WTC11 (cell line): ENCODE measurements at regions not wholly inside any gene's neighbourhood (a gene's known extent, or its start where the extent isn't known, plus 50 kb on each side); places are given as distances from the start of the nearest gene placed in this dataset.

Experiments used
- ATAC-seq: fragments of 200-7000 bp; cut with Tn5 transposase; 2 replicates; pipeline ENCODE4 v1.10.0; 2021; ENCODE audit warnings: mild to moderate bottlenecking, moderate library complexity
- CTCF ChIA-PET: fragments of 300-600 bp; sonication (Branson Sonifier 250); formaldehyde crosslinking; loops from one replicate; lab custom pipeline; 2021; ENCODE audit warnings: antibody characterized with exemption; lab: Charles Lee
- POLR2A ChIA-PET: fragments of 350-600 bp; sonication (Branson Sonifier 250); formaldehyde crosslinking; loops from one replicate; lab custom pipeline; 2021; ENCODE audit warnings: antibody characterized with exemption; lab: Charles Lee
- DNase-seq: peaks from one replicate; pipeline ENCODE4 v3.0.0; 2021; ENCODE audit warnings: low spot score
- H3K27ac Mint-ChIP-seq: 2 replicates; pipeline ENCODE4 v1.8.0; 2021; ENCODE audit warnings: mixed read lengths
- H3K27me3 Mint-ChIP-seq: 2 replicates; pipeline ENCODE4 v1.8.0; 2021; ENCODE audit warnings: low read depth, mild to moderate bottlenecking, moderate library complexity, mixed read lengths
- H3K36me3 Mint-ChIP-seq: 2 replicates; pipeline ENCODE4 v1.8.0; 2021; ENCODE audit warnings: mixed read lengths
- H3K4me1 Mint-ChIP-seq: 2 replicates; pipeline ENCODE4 v1.8.0; 2022; ENCODE audit warnings: mixed read lengths
- H3K4me3 Mint-ChIP-seq: 2 replicates; pipeline ENCODE4 v1.8.0; 2021; ENCODE audit warnings: mild to moderate bottlenecking, moderate library complexity, mixed read lengths
- H3K9me3 Mint-ChIP-seq: 2 replicates; pipeline ENCODE4 v1.8.0; 2021; ENCODE audit warnings: mixed read lengths
- ATF1 ChIP-seq: sonication (generic); formaldehyde crosslinking; IDR thresholded peaks from 2 replicates; pipeline ENCODE4 v1.8.1; 2023; ENCODE audit warnings: mild to moderate bottlenecking, moderate library complexity, missing genetic modification reagents
- CBFB ChIP-seq: sonication (generic); formaldehyde crosslinking; IDR thresholded peaks from 2 replicates; pipeline ENCODE4 v1.8.1; 2022; ENCODE audit warnings: mild to moderate bottlenecking, low read depth, missing genetic modification reagents
- FOXP4 ChIP-seq: sonication (generic); formaldehyde crosslinking; IDR thresholded peaks from 2 replicates; pipeline ENCODE4 v1.8.0; 2022; ENCODE audit warnings: mild to moderate bottlenecking, missing genetic modification reagents
- MYBL2 ChIP-seq: sonication (generic); formaldehyde crosslinking; IDR thresholded peaks from 2 replicates; pipeline ENCODE4 v1.8.1; 2023; ENCODE audit warnings: mild to moderate bottlenecking, moderate library complexity, missing genetic modification reagents
- NFATC4 ChIP-seq: fragments of 250-450 bp; sonication (Bioruptor Pico); IDR thresholded peaks from 2 replicates; pipeline ENCODE4 v1.9.0; 2021; ENCODE audit warnings: mild to moderate bottlenecking
- RELA ChIP-seq: sonication (generic); formaldehyde crosslinking; IDR thresholded peaks from 2 replicates; pipeline ENCODE4 v1.8.1; 2022; ENCODE audit warnings: missing genetic modification reagents, mild to moderate bottlenecking, borderline replicate concordance
- RORB ChIP-seq: fragments of 250-450 bp; sonication (Bioruptor Pico); IDR thresholded peaks from 2 replicates; pipeline ENCODE4 v1.9.0; 2021; ENCODE audit warnings: mild to moderate bottlenecking
- SOX15 ChIP-seq: fragments of 250-450 bp; sonication (Bioruptor Pico); IDR thresholded peaks from 2 replicates; pipeline ENCODE4 v1.9.0; 2021; ENCODE audit warnings: mild to moderate bottlenecking
- TEAD4 ChIP-seq: sonication (generic); formaldehyde crosslinking; IDR thresholded peaks from 2 replicates; pipeline ENCODE4 v1.8.0; 2022; ENCODE audit warnings: mild to moderate bottlenecking, missing genetic modification reagents
- ZBTB21 ChIP-seq: sonication (generic); formaldehyde crosslinking; IDR thresholded peaks from 2 replicates; pipeline ENCODE4 v1.8.1; 2023; ENCODE audit warnings: mild to moderate bottlenecking, missing genetic modification reagents, borderline replicate concordance
- ZNF232 ChIP-seq: sonication (generic); formaldehyde crosslinking; IDR thresholded peaks from 2 replicates; pipeline ENCODE4 v1.8.0; 2022; ENCODE audit warnings: mild to moderate bottlenecking, missing genetic modification reagents
- ZNF396 ChIP-seq: fragments of 250-450 bp; sonication (Bioruptor Pico); IDR thresholded peaks from 2 replicates; pipeline ENCODE4 v1.8.0; 2021; ENCODE audit warnings: mild to moderate bottlenecking, moderate library complexity, borderline replicate concordance
- ZSCAN18 ChIP-seq: fragments of 250-450 bp; sonication (Bioruptor Pico); IDR thresholded peaks from 2 replicates; pipeline ENCODE4 v2.1.2; 2022; ENCODE audit warnings: mild to moderate bottlenecking, moderate library complexity
- TF ChIP-seq, protein P1 (sequence below): sonication (generic); formaldehyde crosslinking; IDR thresholded peaks from 2 replicates; pipeline ENCODE4 v1.8.1; 2023; ENCODE audit warnings: mild to moderate bottlenecking, moderate library complexity, missing genetic modification reagents

GRCh38 chr9:31808766-31809165, 575.7 kb upstream of the ACO1 start:
- POLR2A ChIA-PET = no interaction called here
- CTCF ChIA-PET = interaction anchor here (2.4 kb wide), 1 partner anchor 443 kb away, joined by 11 read pairs; no protein-coding TSS in a partner anchor
- Mint-ChIP-seq H3K27me3 (no peaks in the 10 kb centered on the region), H3K4me1 (peaks cover 7% of the 10 kb centered on the region), H3K27ac (no peak overlapping the region), H3K4me3 (no peak overlapping the region), H3K9me3 (0 out of 2 replicates have a peak, but pooled peaks cover 7% of the 10 kb centered on the region), H3K36me3 (no peaks in the 10 kb centered on the region)
- DNase-seq (no peak), ATAC-seq (no peak)
- TF ChIP-seq RELA (CRISPR knock-in tag) (no peak), MYBL2 (no peak), ZNF396 (CRISPR knock-in tag) (no peak), TEAD4 (no peak), CBFB (CRISPR knock-in tag) (no peak), ATF1 (CRISPR knock-in tag) (no peak), SOX15 (no peak)

DNA sequence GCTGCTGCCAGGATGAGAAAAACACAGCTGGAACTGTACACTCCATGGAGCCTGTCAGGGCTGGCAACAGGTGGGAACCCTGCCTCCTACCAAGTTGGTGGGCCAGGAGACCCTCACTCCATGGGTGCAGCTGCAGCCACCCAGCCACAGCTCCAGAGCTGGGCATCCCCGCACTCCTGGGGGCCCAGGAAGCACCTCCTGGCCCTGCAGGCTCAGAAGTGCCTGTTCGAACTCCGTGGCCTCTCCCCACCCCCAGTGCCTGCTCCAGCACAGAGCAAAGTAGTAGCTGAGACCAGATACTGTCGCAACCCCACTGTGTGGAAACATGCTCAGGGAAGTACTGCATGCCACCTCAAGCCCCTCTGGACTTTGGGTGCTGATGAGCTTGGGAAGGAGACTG, 564.0 kb upstream of the ACO1 start:
- TF ChIP-seq FOXP4 (CRISPR knock-in tag) (no peak), NFATC4 (CRISPR knock-in tag) (no peak)
- no peak for DNase-seq
- Mint-ChIP-seq H3K36me3 (no peaks in the 10 kb centered on the region), H3K9me3 (no peaks in the 10 kb centered on the region), H3K4me3 (no peak overlapping the region), H3K27ac (no peak overlapping the region), H3K4me1 (peaks cover under 1% of the 10 kb centered on the region; the same call in 1 of the 2 replicates), H3K27me3 (no peaks in the 10 kb centered on the region)
- ChIA-PET POLR2A (no interaction called here), CTCF (no interaction called here)
- ATAC-seq = no peak

DNA sequence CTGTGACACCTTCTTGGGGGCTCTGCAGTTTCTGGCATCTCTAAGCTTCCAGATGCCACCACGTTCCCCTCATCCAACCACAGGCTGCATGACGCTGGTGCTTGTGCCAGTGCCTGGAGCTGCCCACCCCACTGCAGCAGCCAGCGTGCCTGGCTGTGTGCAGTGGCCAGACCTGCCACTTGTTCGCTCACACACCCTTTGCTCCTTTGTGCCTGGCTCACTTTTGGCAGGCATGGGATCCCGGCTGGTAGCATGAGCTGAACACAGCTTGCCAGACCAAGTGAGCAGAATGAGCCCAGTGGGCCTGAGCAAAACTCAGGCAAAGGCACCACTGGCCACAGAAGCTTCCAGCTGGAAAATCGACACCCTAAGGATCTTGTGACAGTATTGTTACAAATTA, 562.9 kb upstream of the ACO1 start:
- no peaks in the 10 kb centered on the region for H3K9me3 Mint-ChIP-seq
- H3K4me1 Mint-ChIP-seq = peaks cover 4% of the 10 kb centered on the region
- no peak overlapping the region for H3K4me3 Mint-ChIP-seq
- no peak overlapping the region for H3K27ac Mint-ChIP-seq
- TF ChIP-seq RELA (CRISPR knock-in tag) (no peak), FOXP4 (CRISPR knock-in tag) (no peak), ZSCAN18 (CRISPR knock-in tag) (no peak), RORB (CRISPR knock-in tag) (no peak), ZNF232 (CRISPR knock-in tag) (no peak), ZBTB21 (no peak)
- TF ChIP-seq, protein P1, sequence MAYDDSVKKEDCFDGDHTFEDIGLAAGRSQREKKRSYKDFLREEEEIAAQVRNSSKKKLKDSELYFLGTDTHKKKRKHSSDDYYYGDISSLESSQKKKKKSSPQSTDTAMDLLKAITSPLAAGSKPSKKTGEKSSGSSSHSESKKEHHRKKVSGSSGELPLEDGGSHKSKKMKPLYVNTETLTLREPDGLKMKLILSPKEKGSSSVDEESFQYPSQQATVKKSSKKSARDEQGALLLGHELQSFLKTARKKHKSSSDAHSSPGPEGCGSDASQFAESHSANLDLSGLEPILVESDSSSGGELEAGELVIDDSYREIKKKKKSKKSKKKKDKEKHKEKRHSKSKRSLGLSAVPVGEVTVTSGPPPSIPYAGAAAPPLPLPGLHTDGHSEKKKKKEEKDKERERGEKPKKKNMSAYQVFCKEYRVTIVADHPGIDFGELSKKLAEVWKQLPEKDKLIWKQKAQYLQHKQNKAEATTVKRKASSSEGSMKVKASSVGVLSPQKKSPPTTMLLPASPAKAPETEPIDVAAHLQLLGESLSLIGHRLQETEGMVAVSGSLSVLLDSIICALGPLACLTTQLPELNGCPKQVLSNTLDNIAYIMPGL = no peak
- no peaks in the 10 kb centered on the region for H3K36me3 Mint-ChIP-seq
- POLR2A ChIA-PET = no interaction called here
- ATAC-seq (no peak), DNase-seq (no peak)
- no peaks in the 10 kb centered on the region for H3K27me3 Mint-ChIP-seq
- CTCF ChIA-PET = no interaction called here
